ENCODE measurements at regions not wholly inside any gene's neighbourhood (a gene's known extent, or its start where the extent isn't known, plus 50 kb on each side); places are given as distances from the start of the nearest gene placed in this dataset.

DNA sequence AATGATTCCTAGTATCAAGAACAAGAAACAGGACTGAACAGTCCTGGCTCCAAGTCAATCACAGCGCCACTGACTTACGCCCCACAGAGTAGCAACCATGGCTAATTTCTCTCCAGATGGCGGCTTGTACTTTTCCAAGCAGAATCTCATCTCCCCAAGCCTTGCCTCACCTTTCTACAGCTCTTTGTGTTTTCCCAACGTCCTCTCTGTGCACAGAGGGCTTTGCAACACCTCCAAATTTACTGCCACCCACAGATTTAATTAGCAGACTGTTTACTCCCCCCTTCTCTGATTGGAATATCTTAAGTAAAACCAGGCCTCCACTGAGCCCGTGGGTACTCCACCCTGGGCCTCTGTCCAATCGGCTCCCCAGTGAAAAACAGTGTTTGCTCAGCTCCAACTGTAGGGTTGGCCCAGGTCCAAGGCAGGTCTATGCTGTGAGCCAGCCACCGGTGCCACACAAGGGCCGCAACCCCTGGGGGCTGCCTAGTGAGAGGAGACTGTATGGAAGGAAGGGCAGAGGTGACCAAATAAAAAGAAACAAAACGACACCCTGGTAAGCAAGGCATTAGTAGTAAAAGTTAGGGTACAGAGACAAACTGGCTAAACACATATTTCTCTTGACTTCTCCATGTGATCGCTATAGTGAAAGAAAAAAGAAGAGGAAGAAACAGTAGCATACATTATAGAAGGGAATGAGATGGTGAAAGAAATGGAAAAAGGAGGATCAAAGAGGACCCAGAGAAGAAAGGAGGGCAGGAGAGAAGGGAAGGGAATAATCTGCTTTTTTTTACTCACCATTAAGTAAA, 128.4 kb upstream of the SOD1 start:
- TF ChIP-seq POLR2A (IDR thresholded peaks at IDR 0.05): no peak
- TF ChIP-seq, protein P1, sequence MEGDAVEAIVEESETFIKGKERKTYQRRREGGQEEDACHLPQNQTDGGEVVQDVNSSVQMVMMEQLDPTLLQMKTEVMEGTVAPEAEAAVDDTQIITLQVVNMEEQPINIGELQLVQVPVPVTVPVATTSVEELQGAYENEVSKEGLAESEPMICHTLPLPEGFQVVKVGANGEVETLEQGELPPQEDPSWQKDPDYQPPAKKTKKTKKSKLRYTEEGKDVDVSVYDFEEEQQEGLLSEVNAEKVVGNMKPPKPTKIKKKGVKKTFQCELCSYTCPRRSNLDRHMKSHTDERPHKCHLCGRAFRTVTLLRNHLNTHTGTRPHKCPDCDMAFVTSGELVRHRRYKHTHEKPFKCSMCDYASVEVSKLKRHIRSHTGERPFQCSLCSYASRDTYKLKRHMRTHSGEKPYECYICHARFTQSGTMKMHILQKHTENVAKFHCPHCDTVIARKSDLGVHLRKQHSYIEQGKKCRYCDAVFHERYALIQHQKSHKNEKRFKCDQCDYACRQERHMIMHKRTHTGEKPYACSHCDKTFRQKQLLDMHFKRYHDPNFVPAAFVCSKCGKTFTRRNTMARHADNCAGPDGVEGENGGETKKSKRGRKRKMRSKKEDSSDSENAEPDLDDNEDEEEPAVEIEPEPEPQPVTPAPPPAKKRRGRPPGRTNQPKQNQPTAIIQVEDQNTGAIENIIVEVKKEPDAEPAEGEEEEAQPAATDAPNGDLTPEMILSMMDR (IDR thresholded peaks at IDR 0.05): no peak
